ENCODE measurements at regions not wholly inside any gene's neighbourhood (a gene's known extent, or its start where the extent isn't known, plus 50 kb on each side); places are given as distances from the start of the nearest gene placed in this dataset.
"Not testable (repeated sequence)": the region's sequence is repeated elsewhere in the genome, so short reads cannot be mapped to it uniquely, and the experiment has no call there.

- no peak for DNase-seq (ENCODE audit: low spot score)
These were observed 125.3 kb upstream of the LNX1 start for GRCh38 chr4:53716471-53717063.

- DNase-seq (ENCODE audit: low spot score), result no peak
These were observed 124.7 kb upstream of the LNX1 start for GRCh38 chr4:53716011-53716410.

- peak; percentile 83 for DNase-seq (ENCODE audit: low spot score)
These were observed 123.2 kb upstream of the LNX1 start for GRCh38 chr4:53714236-53715140.

- peak; percentile 89 for DNase-seq (ENCODE audit: low spot score)
These were observed 122.5 kb upstream of the LNX1 start for GRCh38 chr4:53713767-53714166.

- DNase-seq (ENCODE audit: low spot score), result no peak
These were observed 122.0 kb upstream of the LNX1 start for GRCh38 chr4:53713296-53713695.

GRCh38 chr4:53712408-53713020 lies 121.2 kb upstream of the LNX1 start:
- DNase-seq (ENCODE audit: low spot score), result no peak

- DNase-seq (ENCODE audit: low spot score), result no peak
These were observed 120.6 kb upstream of the LNX1 start for GRCh38 chr4:53711926-53712325.

GRCh38 chr4:53709693-53710092 lies 118.4 kb upstream of the LNX1 start:
- DNase-seq (ENCODE audit: low spot score), result no peak

- no peak for DNase-seq (ENCODE audit: low spot score)
These were observed 116.2 kb upstream of the LNX1 start for GRCh38 chr4:53707491-53707890.

GRCh38 chr4:53706422-53707032 lies 115.2 kb upstream of the LNX1 start:
- DNase-seq (ENCODE audit: low spot score), result peak; percentile 56

- no peak for DNase-seq (ENCODE audit: low spot score)
These were observed 114.7 kb upstream of the LNX1 start for GRCh38 chr4:53705972-53706371.

- DNase-seq (ENCODE audit: low spot score), result no peak
These were observed 114.0 kb upstream of the LNX1 start for GRCh38 chr4:53705151-53705764.

GRCh38 chr4:53704329-53704728 lies 113.0 kb upstream of the LNX1 start:
- DNase-seq (ENCODE audit: low spot score), result no peak

GRCh38 chr4:53703267-53703655 lies 112.0 kb upstream of the LNX1 start:
- DNase-seq (ENCODE audit: low spot score), result no peak

- DNase-seq (ENCODE audit: low spot score), result peak; percentile 58
These were observed 111.3 kb upstream of the LNX1 start for GRCh38 chr4:53702334-53703266.

GRCh38 chr4:53701260-53701659 lies 110.0 kb upstream of the LNX1 start:
- DNase-seq (ENCODE audit: low spot score), result not testable (repeated sequence)

- not testable (repeated sequence) for DNase-seq (ENCODE audit: low spot score)
These were observed 108.0 kb upstream of the LNX1 start for GRCh38 chr4:53699310-53699709.

- DNase-seq (ENCODE audit: low spot score), result no peak
These were observed 105.9 kb upstream of the LNX1 start for GRCh38 chr4:53697016-53697685.

GRCh38 chr4:53695540-53696463 lies 104.5 kb upstream of the LNX1 start:
- DNase-seq (ENCODE audit: low spot score), result no peak
